Jurkat, Clone E6-1 (cell line): ENCODE measurements at regions not wholly inside any gene's neighbourhood (a gene's known extent, or its start where the extent isn't known, plus 50 kb on each side); places are given as distances from the start of the nearest gene placed in this dataset.
"Not testable (repeated sequence)": the region's sequence is repeated elsewhere in the genome, so short reads cannot be mapped to it uniquely, and the experiment has no call there.

Source experiments
- DNase-seq: peaks from one replicate; pipeline ENCODE4 v3.0.0-alpha.2; 2011; ENCODE audit warnings: low read depth, low spot score
- H3K4me3 ChIP-seq: 2 replicates; pipeline ENCODE4 v1.5.1; 2011; ENCODE audit warnings: mild to moderate bottlenecking, low read length, control low read depth, moderate library complexity

DNA sequence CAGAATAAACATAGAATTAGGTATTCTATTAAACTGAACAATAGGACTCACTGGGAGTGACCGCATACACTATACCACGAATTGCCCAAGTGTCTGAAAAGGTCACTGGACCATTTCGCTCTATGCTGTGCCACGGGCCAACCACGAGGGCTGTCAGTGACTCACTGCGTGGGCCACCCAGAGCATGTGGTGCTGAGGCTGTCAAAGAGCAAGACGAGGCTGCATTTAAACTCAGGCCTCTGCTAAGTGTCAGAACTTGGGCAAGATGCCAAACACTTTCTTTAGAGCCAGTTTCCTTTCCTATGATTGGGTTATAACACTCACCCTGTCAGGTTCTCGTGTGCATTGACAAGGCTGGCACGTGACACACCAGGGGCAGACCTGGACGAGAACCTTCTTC is 97.5 kb downstream of the SH3YL1 start:
- no peak for DNase-seq
- no peak overlapping the region for H3K4me3 ChIP-seq

- H3K4me3 ChIP-seq, result no peak overlapping the region
- DNase-seq, result no peak
Observed at GRCh38 chr2:165530-165929, 98.3 kb downstream of the SH3YL1 start.

- no peak overlapping the region for H3K4me3 ChIP-seq
- no peak for DNase-seq
Observed at GRCh38 chr2:162473-163382, 101.1 kb downstream of the SH3YL1 start.

DNA sequence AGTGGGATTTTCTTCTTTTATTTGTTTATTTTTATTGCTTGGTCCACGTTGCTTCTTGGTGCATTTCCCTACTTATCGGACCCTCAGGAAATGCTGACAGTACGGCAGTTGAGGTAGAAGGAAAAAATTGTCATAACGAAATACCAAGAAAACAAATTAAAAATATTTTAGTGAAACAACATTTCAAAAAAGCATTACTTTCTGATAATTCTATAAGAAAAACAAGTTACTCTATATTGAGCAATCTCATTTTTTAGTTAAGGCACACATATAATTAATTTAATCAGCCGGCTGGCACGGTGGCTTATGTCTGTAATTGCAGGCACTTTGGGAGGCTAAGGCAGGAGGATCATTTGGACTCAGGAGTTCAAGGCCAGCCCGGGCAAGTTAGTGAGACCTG is 102.1 kb downstream of the SH3YL1 start:
- no peak for DNase-seq
- H3K4me3 ChIP-seq, result no peak overlapping the region

DNA sequence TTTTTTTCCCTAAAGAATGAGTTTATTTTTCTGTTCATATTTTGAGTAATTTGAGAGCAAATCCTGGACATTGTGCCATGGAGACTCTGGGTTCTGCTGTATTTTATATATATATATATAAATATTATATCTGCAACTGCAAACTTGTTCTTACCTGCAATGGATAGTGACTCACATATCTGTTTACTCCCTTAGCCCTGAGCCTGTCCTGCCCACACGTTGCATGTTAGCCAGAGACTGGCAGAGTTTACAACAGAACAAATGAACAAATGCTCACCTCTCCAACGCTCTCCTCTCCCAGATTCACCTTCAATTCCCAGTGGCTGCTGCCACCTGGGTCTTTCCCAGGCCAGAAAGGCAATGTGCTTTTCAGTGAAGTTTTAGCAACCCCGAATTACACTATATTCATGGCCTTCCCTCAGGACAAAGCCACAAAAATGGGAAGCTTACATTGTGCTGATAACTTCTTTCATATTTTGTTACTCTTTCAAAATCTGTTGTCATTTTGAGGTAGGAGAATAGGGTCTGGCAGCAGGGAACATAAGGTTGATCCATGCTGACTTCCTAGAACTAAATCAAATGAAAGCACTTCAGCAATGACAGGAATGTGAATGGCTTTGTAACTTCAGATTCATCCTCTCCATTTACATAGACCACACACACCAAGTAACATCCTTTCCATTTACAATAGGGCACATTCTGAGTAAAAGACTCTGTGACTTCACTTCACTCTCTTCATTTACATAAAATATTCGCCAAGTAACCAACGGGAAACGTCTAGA is 105.4 kb upstream of the FAM110C start:
- no peak overlapping the region for H3K4me3 ChIP-seq
- DNase-seq, result no peak

GRCh38 chr2:145407-145806 is 99.1 kb upstream of the FAM110C start:
- DNase-seq, result no peak

GRCh38 chr2:141611-142010 is 95.3 kb upstream of the FAM110C start:
- DNase-seq, result no peak
- no peak overlapping the region for H3K4me3 ChIP-seq

More at GRCh38 chr2:145407-145806, 99.1 kb upstream of the FAM110C start:
- H3K4me3 ChIP-seq, result no peak overlapping the region

DNA sequence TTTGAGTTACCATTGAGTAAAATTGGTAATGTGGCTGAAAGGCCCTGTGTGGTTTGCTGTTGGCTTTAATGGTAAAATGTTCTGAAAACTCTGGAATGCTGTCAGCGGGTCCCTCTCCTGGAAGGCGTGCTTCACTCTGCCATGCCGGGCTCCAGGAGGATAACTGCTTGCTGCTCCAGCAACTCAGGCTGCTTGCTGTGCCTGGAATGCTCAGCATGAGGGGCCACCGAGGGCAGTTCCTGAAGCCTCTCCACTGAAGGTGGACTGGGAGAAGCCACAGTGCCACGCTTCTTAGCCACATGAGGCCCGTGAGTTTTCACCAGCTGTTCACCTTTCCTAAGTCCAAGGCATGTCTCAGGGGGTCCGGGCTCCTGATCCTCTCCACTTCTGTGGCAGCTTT is 90.4 kb upstream of the FAM110C start:
- no peak overlapping the region for H3K4me3 ChIP-seq

DNA sequence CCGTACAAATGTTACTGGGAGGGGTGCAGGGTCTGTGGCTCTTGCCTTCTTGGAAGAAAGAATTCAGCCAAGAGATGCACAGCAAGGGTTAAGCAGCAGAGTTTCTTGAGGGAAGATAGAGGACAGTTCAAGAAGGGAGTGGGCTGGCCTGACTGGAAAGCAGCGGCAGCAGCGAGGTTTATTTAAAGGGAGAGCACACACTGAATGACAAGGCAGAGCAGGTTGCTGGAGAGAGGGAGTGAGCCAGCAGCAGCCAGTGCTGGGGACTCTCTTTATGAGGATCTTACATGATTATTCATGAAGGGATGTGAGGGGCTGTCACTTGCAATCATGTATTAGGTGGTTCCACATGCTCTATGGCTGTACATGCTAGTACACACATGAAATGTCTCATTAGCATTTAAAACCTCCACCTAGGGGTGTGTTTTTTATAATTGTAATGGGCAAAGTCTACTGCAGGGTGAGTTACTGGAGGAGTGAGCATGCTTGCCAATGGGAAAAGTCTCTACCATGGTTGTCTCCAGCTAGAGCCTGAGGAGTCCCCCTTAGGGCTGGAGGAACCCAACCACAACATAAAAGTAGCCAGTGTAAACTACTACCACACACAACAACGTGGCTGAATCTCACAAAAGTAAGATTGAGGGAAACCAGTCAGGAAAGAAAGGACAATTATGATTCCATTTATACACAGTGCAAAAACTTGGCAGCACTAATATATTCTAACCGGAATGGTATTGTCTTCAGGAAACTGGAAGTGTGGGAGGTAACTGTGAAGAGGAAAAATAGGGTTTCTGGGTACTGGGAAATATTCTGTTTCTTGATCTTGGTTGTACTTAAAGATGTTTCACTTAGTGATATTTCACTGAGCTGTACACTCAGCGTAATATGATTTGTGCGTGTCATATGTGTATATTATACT is 87.6 kb upstream of the FAM110C start:
- no peak overlapping the region for H3K4me3 ChIP-seq
- DNase-seq, result no peak

More for the DNA sequence above, 90.4 kb upstream of the FAM110C start:
- DNase-seq, result no peak

- DNase-seq, H3K4me3 ChIP-seq: not testable (repeated sequence)
Observed at GRCh38 chr2:126769-127168, 80.5 kb upstream of the FAM110C start.

GRCh38 chr2:124241-124880 is 78.1 kb upstream of the FAM110C start:
- no peak for DNase-seq
- no peak overlapping the region for H3K4me3 ChIP-seq

- no peak overlapping the region for H3K4me3 ChIP-seq
- no peak for DNase-seq
Observed at GRCh38 chr2:116953-117352, 70.6 kb upstream of the FAM110C start.

GRCh38 chr2:115303-115702 is 69.0 kb upstream of the FAM110C start:
- no peak overlapping the region for H3K4me3 ChIP-seq
- peak; percentile 28 for DNase-seq

DNA sequence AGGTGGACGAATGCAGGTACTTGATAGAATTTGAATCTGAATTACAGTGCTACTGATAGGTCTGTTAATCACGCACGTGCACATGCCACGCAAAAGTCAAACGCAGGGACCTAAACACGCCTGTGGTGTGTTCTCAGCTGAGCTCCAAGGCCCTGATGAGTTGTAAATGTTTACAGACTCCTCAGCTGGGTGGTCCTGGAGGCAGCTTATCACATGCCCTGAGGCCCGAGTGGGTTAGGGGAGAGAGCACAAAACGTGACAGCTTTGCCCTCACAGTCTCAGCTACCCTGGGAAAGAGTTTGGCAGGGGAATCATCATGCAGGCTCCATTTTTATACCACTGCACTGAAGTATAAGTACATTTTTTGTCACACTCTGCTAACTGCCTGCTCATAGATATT is 68.3 kb upstream of the FAM110C start:
- H3K4me3 ChIP-seq, result no peak overlapping the region
- DNase-seq, result no peak

DNA sequence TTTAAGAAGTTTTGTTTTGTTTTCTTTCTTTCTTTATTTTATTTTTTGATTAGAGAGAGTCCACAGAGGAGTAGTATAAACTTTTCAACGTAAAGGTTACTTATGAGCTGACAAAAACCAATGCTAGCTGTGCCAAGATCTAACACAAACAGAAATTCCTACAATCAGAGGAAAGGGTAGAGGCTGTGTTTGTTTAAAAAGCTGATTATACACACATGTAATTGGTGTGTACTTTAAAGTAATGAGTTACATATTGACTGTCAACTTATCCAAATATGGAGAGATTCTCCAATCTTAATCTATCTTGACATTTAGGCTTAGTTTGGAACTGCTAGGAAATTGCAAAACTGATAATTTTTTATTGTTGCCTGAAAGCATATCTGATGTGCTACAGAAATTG is 63.7 kb upstream of the FAM110C start:
- H3K4me3 ChIP-seq, result no peak overlapping the region
- DNase-seq, result no peak

GRCh38 chr2:108920-109809 is 62.9 kb upstream of the FAM110C start:
- no peak overlapping the region for H3K4me3 ChIP-seq
- DNase-seq, result no peak

GRCh38 chr2:101016-101415 is 54.7 kb upstream of the FAM110C start:
- H3K4me3 ChIP-seq, result no peak overlapping the region
- DNase-seq, result no peak
